ENCODE measurements at regions not wholly inside any gene's neighbourhood (a gene's known extent, or its start where the extent isn't known, plus 50 kb on each side); places are given as distances from the start of the nearest gene placed in this dataset.

DNA sequence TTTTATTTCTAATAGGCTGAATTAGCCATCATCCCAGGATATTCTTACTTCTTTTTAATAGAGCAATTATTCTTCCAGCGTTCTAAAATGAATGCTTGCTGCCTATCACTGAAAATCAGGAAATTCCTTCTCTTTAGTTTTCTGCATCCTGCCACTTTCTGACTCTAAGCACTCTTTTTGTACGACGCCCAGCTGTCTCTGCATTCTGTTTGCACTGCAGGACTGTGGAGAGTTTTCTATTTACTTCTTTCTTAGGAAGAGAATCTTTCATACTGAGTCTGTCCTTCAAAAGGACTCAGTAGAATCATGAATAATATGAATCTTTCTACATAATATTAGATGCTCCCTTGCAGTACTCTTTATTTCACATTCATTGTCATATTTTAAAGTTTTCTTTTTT lies 360.4 kb upstream of the DSEL start:
- Histone ChIP-seq H3K9me3 (ENCODE audit: control insufficient read depth, insufficient read depth, low read length) (no peaks in the 10 kb centered on the region), H3K27me3 (ENCODE audit: control insufficient read depth, insufficient read depth, low read length) (no peaks in the 10 kb centered on the region), H3K4me1 (ENCODE audit: control insufficient read depth, insufficient read depth, low read length) (no peaks in the 10 kb centered on the region), H3K27ac (ENCODE audit: low read depth, low read length) (no peak overlapping the region), H3K36me3 (ENCODE audit: control insufficient read depth, insufficient read depth, low read length) (no peaks in the 10 kb centered on the region), H3K4me3 (ENCODE audit: low read depth, low read length) (no peak overlapping the region)
- peak in 4 of 6 donors; percentile 7 to 65 (median 35) for DNase-seq (ENCODE audit: low read depth in 4 of 6, low spot score in 6 of 6)
- 15% methylated on average over 1 of the region's 3 CpGs for WGBS (ENCODE audit: insufficient coverage)

- Histone ChIP-seq H3K4me1 (ENCODE audit: control insufficient read depth, insufficient read depth, low read length) (no peaks in the 10 kb centered on the region), H3K36me3 (ENCODE audit: control insufficient read depth, insufficient read depth, low read length) (no peaks in the 10 kb centered on the region)
- WGBS (ENCODE audit: insufficient coverage): no CpG with 5 or more reads among the region's 1 CpG
Observed at GRCh38 chr18:67875944-67876343, 359.4 kb upstream of the DSEL start.

DNA sequence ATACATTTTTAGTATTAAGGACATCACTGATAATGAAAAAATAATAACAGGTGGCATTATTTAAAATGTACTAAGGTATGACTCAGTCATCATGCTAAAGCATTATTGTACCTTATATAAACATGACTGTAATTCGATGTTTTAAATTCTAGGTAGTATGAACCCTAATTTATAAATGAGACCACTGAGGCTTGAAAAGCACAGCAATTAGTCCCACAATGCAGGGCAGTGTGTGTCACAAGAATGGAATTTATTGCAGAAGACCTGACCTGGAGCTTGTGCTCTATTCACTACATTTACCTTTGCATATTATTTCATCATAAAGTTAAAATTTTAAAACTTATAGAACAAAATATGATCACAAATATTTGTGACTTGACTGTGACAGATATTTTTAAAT lies 358.5 kb upstream of the DSEL start:
- Histone ChIP-seq H3K4me3 (ENCODE audit: low read depth, low read length) (no peak overlapping the region), H3K4me1 (ENCODE audit: control insufficient read depth, insufficient read depth, low read length) (no peaks in the 10 kb centered on the region), H3K9me3 (ENCODE audit: control insufficient read depth, insufficient read depth, low read length) (no peaks in the 10 kb centered on the region), H3K36me3 (ENCODE audit: control insufficient read depth, insufficient read depth, low read length) (no peaks in the 10 kb centered on the region), H3K27ac (ENCODE audit: low read depth, low read length) (no peak overlapping the region), H3K27me3 (ENCODE audit: control insufficient read depth, insufficient read depth, low read length) (no peaks in the 10 kb centered on the region)
- WGBS (ENCODE audit: insufficient coverage): no CpG with 5 or more reads among the region's 1 CpG
- DNase-seq (ENCODE audit: low read depth in 4 of 6, low spot score in 6 of 6): no peak

More at GRCh38 chr18:67875944-67876343, 359.4 kb upstream of the DSEL start:
- peak in 1 of 6 donors; percentile 67 for DNase-seq (ENCODE audit: low read depth in 4 of 6, low spot score in 6 of 6)
- H3K27me3 ChIP-seq (ENCODE audit: control insufficient read depth, insufficient read depth, low read length): no peaks in the 10 kb centered on the region
- H3K4me3 ChIP-seq (ENCODE audit: low read depth, low read length): no peak overlapping the region
- H3K9me3 ChIP-seq (ENCODE audit: control insufficient read depth, insufficient read depth, low read length): no peaks in the 10 kb centered on the region
- no peak overlapping the region for H3K27ac ChIP-seq (ENCODE audit: low read depth, low read length)

DNA sequence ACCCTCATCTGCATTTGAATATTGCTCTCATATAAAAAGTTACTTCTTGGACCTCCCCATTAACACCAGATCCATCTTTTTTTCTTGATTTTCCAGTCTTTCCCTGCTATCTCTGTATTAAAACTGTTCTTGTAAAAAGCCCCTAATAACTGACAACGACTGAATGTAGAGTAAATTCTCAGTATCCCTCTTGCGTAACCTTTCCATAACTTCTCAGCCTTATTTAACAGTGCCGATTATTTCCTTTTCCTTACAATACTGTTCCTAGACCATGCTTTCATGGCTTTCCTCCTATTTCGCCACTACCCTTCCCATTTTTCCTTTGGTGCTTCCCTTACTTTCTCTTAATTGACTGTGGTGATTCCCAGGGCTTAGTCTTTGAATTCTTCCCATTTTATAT lies 348.9 kb upstream of the DSEL start:
- DNase-seq (ENCODE audit: low read depth in 4 of 6, low spot score in 6 of 6): no peak
- Histone ChIP-seq H3K27me3 (ENCODE audit: control insufficient read depth, insufficient read depth, low read length) (no peaks in the 10 kb centered on the region), H3K9me3 (ENCODE audit: control insufficient read depth, insufficient read depth, low read length) (no peaks in the 10 kb centered on the region), H3K4me3 (ENCODE audit: low read depth, low read length) (no peak overlapping the region), H3K36me3 (ENCODE audit: control insufficient read depth, insufficient read depth, low read length) (no peaks in the 10 kb centered on the region), H3K27ac (ENCODE audit: low read depth, low read length) (no peak overlapping the region), H3K4me1 (ENCODE audit: control insufficient read depth, insufficient read depth, low read length) (no peaks in the 10 kb centered on the region)
- 94% methylated on average over 4 of the region's 4 CpGs for WGBS (ENCODE audit: insufficient coverage)

- no peaks in the 10 kb centered on the region for H3K4me1 ChIP-seq (ENCODE audit: control insufficient read depth, insufficient read depth, low read length)
- H3K4me3 ChIP-seq (ENCODE audit: low read depth, low read length): no peak overlapping the region
- DNase-seq (ENCODE audit: low read depth in 4 of 6, low spot score in 6 of 6): no peak
- no peaks in the 10 kb centered on the region for H3K36me3 ChIP-seq (ENCODE audit: control insufficient read depth, insufficient read depth, low read length)
- WGBS (ENCODE audit: insufficient coverage): no CpG with 5 or more reads among the region's 2 CpGs
- H3K27me3 ChIP-seq (ENCODE audit: control insufficient read depth, insufficient read depth, low read length): no peaks in the 10 kb centered on the region
- no peaks in the 10 kb centered on the region for H3K9me3 ChIP-seq (ENCODE audit: control insufficient read depth, insufficient read depth, low read length)
- no peak overlapping the region for H3K27ac ChIP-seq (ENCODE audit: low read depth, low read length)
Observed at GRCh38 chr18:67864677-67865340, 348.3 kb upstream of the DSEL start.

- Histone ChIP-seq H3K4me3 (ENCODE audit: low read depth, low read length) (no peak overlapping the region), H3K9me3 (ENCODE audit: control insufficient read depth, insufficient read depth, low read length) (no peaks in the 10 kb centered on the region), H3K4me1 (ENCODE audit: control insufficient read depth, insufficient read depth, low read length) (no peaks in the 10 kb centered on the region), H3K27ac (ENCODE audit: low read depth, low read length) (no peak overlapping the region), H3K36me3 (ENCODE audit: control insufficient read depth, insufficient read depth, low read length) (no peaks in the 10 kb centered on the region), H3K27me3 (ENCODE audit: control insufficient read depth, insufficient read depth, low read length) (no peaks in the 10 kb centered on the region)
- WGBS (ENCODE audit: insufficient coverage): no CpG with 5 or more reads among the region's 1 CpG
- DNase-seq (ENCODE audit: low read depth in 4 of 6, low spot score in 6 of 6): no peak
Observed at GRCh38 chr18:67862069-67862468, 345.5 kb upstream of the DSEL start.

DNA sequence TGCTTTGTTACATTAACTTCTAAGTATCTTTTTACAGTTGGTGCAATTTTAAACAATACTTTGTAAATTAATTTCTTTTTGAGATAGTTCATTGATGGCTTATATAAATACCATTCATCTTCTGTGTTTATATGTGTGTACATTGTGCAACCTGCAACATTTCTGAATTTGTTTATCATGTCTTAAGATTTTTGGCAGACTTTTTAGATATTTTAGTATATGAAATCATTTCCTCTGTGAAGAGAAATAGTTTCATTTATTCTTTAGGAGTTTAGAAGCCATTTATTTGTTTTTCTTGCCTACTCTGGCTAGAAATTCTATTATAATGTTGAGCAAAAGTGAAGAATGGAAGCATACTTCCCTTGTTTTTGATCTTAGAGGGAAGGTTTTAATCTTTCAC lies 337.8 kb upstream of the DSEL start:
- no peaks in the 10 kb centered on the region for H3K9me3 ChIP-seq (ENCODE audit: control insufficient read depth, insufficient read depth, low read length)
- no peak overlapping the region for H3K27ac ChIP-seq (ENCODE audit: low read depth, low read length)
- no peaks in the 10 kb centered on the region for H3K36me3 ChIP-seq (ENCODE audit: control insufficient read depth, insufficient read depth, low read length)
- H3K4me1 ChIP-seq (ENCODE audit: control insufficient read depth, insufficient read depth, low read length): no peaks in the 10 kb centered on the region
- H3K4me3 ChIP-seq (ENCODE audit: low read depth, low read length): no peak overlapping the region
- no peak for DNase-seq (ENCODE audit: low read depth in 4 of 6, low spot score in 6 of 6)
- H3K27me3 ChIP-seq (ENCODE audit: control insufficient read depth, insufficient read depth, low read length): no peaks in the 10 kb centered on the region

DNA sequence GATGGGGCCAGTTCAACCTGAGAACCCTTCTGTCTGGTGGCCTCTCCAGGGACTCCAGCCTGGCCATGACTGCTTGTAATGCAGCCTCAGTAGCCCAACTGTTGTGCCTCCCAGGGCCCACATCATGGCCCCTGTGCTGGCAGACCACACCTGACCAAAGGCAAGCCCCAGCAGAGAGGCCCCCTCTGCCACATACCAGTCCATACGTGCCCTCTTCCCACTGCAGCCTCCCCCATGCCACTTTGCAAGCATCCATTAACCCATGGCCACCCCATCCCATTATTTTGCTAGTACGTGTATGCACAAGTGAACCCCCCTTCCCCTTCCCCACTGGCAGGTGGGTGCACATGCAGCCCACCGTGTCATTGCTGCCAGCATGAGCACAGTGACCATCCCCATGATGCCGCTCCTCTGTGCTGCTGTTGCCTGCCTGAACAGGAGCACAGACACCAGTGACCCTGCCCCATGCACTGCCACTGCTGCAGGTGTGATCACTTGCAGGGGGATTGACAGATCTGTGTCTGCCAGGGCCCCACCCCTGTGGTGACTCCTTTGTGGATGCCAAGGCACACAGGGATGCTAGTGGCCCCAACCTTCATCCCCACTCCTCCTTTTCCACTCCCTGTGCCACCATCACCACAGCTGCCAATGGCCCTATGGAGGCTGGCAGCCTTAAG lies 330.0 kb upstream of the DSEL start:
- H3K27ac ChIP-seq (ENCODE audit: low read depth, low read length): no peak overlapping the region
- H3K4me1 ChIP-seq (ENCODE audit: control insufficient read depth, insufficient read depth, low read length): no peaks in the 10 kb centered on the region
- no peaks in the 10 kb centered on the region for H3K36me3 ChIP-seq (ENCODE audit: control insufficient read depth, insufficient read depth, low read length)
- no peak for DNase-seq (ENCODE audit: low read depth in 4 of 6, low spot score in 6 of 6)
- H3K4me3 ChIP-seq (ENCODE audit: low read depth, low read length): no peak overlapping the region
- no peaks in the 10 kb centered on the region for H3K9me3 ChIP-seq (ENCODE audit: control insufficient read depth, insufficient read depth, low read length)
- WGBS (ENCODE audit: insufficient coverage): 98% methylated on average over 4 of the region's 4 CpGs
- H3K27me3 ChIP-seq (ENCODE audit: control insufficient read depth, insufficient read depth, low read length): no peaks in the 10 kb centered on the region

DNA sequence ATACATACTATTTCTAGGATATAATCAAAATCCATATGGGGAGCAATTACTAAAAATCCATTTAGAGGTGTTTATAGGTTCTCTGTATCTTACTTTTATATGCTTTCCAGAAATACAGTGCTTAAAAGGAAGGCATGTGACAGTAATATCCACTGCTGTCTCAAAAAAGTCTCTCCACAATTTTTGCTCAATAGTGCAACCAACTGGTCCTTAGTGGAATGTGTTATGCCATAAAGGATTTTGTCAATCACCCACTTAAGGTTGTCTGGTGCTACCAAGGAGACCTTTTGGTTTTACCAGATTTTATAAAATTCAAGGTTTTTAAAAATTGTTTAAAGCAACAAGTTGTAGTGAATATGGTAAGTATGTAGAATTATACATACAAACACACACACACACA lies 328.5 kb upstream of the DSEL start:
- no peaks in the 10 kb centered on the region for H3K4me1 ChIP-seq (ENCODE audit: control insufficient read depth, insufficient read depth, low read length)
- H3K4me3 ChIP-seq (ENCODE audit: low read depth, low read length): no peak overlapping the region
- DNase-seq (ENCODE audit: low read depth in 4 of 6, low spot score in 6 of 6): no peak
- no peaks in the 10 kb centered on the region for H3K9me3 ChIP-seq (ENCODE audit: control insufficient read depth, insufficient read depth, low read length)
- no peaks in the 10 kb centered on the region for H3K27me3 ChIP-seq (ENCODE audit: control insufficient read depth, insufficient read depth, low read length)
- H3K36me3 ChIP-seq (ENCODE audit: control insufficient read depth, insufficient read depth, low read length): no peaks in the 10 kb centered on the region
- H3K27ac ChIP-seq (ENCODE audit: low read depth, low read length): no peak overlapping the region

GRCh38 chr18:67840379-67840778 lies 323.9 kb upstream of the DSEL start:
- WGBS (ENCODE audit: insufficient coverage): 25% methylated on average over 2 of the region's 5 CpGs
- Histone ChIP-seq H3K4me3 (ENCODE audit: low read depth, low read length) (no peak overlapping the region), H3K27ac (ENCODE audit: low read depth, low read length) (no peak overlapping the region), H3K36me3 (ENCODE audit: control insufficient read depth, insufficient read depth, low read length) (no peaks in the 10 kb centered on the region), H3K4me1 (ENCODE audit: control insufficient read depth, insufficient read depth, low read length) (no peaks in the 10 kb centered on the region), H3K27me3 (ENCODE audit: control insufficient read depth, insufficient read depth, low read length) (no peaks in the 10 kb centered on the region), H3K9me3 (ENCODE audit: control insufficient read depth, insufficient read depth, low read length) (no peaks in the 10 kb centered on the region)
- peak in 1 of 6 donors; percentile 20 for DNase-seq (ENCODE audit: low read depth in 4 of 6, low spot score in 6 of 6)

Measured in spinal cord (tissue), 9 donors.